ENCODE measurements at regions not wholly inside any gene's neighbourhood (a gene's known extent, or its start where the extent isn't known, plus 50 kb on each side); places are given as distances from the start of the nearest gene placed in this dataset.

GRCh38 chr9:26373616-26374015 lies 519.0 kb downstream of the CAAP1 start:
- H3K4me2 ChIP-seq (ENCODE audit: low read length), result no peak overlapping the region
- no peaks in the 10 kb centered on the region for H3K36me3 ChIP-seq (ENCODE audit: insufficient read depth, low read length)
- no peak overlapping the region for H2AFZ ChIP-seq (ENCODE audit: low read length)
- no peaks in the 10 kb centered on the region for H3F3A ChIP-seq (ENCODE audit: insufficient read depth, low read length)
- H3K27ac ChIP-seq (ENCODE audit: low read depth, low read length, poor library complexity, severe bottlenecking), result no peak overlapping the region
- H3K4me3 ChIP-seq (ENCODE audit: low read depth, low read length, poor library complexity, severe bottlenecking), result no peak overlapping the region
- H3K9me2 ChIP-seq (ENCODE audit: low read depth, low read length), result no peaks in the 10 kb centered on the region
- no peaks in the 10 kb centered on the region for H3K27me3 ChIP-seq (ENCODE audit: insufficient read depth, low read length)
- TF ChIP-seq CTCF (IDR thresholded peaks at IDR 0.05; ENCODE audit: low read length), result no peak
- no peak for TF ChIP-seq EZH2 (IDR thresholded peaks at IDR 0.05; ENCODE audit: borderline replicate concordance, low read length)
- no peaks in the 10 kb centered on the region for H4K20me1 ChIP-seq (ENCODE audit: insufficient read depth, low read length)
- H3K9me3 ChIP-seq (ENCODE audit: low read length), result no peaks in the 10 kb centered on the region
- no peaks in the 10 kb centered on the region for H3K79me2 ChIP-seq (ENCODE audit: insufficient read depth, low read length)
- no peak overlapping the region for H3K9ac ChIP-seq (ENCODE audit: low read length)
- no peaks in the 10 kb centered on the region for H3K4me1 ChIP-seq (ENCODE audit: insufficient read depth, low read length, severe bottlenecking)

GRCh38 chr9:26371236-26371635 lies 521.4 kb downstream of the CAAP1 start:
- Histone ChIP-seq H3K9me2 (ENCODE audit: low read depth, low read length) (no peaks in the 10 kb centered on the region), H2AFZ (ENCODE audit: low read length) (no peak overlapping the region), H3K4me3 (ENCODE audit: low read depth, low read length, poor library complexity, severe bottlenecking) (no peak overlapping the region), H3K4me1 (ENCODE audit: insufficient read depth, low read length, severe bottlenecking) (no peaks in the 10 kb centered on the region), H3K4me2 (ENCODE audit: low read length) (no peak overlapping the region), H3K9ac (ENCODE audit: low read length) (no peak overlapping the region), H3K79me2 (ENCODE audit: insufficient read depth, low read length) (no peaks in the 10 kb centered on the region), H4K20me1 (ENCODE audit: insufficient read depth, low read length) (no peaks in the 10 kb centered on the region), H3F3A (ENCODE audit: insufficient read depth, low read length) (no peaks in the 10 kb centered on the region), H3K27me3 (ENCODE audit: insufficient read depth, low read length) (no peaks in the 10 kb centered on the region), H3K27ac (ENCODE audit: low read depth, low read length, poor library complexity, severe bottlenecking) (no peak overlapping the region), H3K9me3 (ENCODE audit: low read length) (no peaks in the 10 kb centered on the region), H3K36me3 (ENCODE audit: insufficient read depth, low read length) (no peaks in the 10 kb centered on the region)
- no peak for TF ChIP-seq EZH2 (IDR thresholded peaks at IDR 0.05; ENCODE audit: borderline replicate concordance, low read length)
- no peak for TF ChIP-seq CTCF (IDR thresholded peaks at IDR 0.05; ENCODE audit: low read length)

GRCh38 chr9:26369093-26369492 lies 523.5 kb downstream of the CAAP1 start:
- no peak overlapping the region for H3K27ac ChIP-seq (ENCODE audit: low read depth, low read length, poor library complexity, severe bottlenecking)

More at GRCh38 chr9:26369093-26369492, 523.5 kb downstream of the CAAP1 start:
- no peaks in the 10 kb centered on the region for H3K27me3 ChIP-seq (ENCODE audit: insufficient read depth, low read length)
- no peaks in the 10 kb centered on the region for H4K20me1 ChIP-seq (ENCODE audit: insufficient read depth, low read length)
- TF ChIP-seq EZH2 (IDR thresholded peaks at IDR 0.05; ENCODE audit: borderline replicate concordance, low read length) (no peak), CTCF (IDR thresholded peaks at IDR 0.05; ENCODE audit: low read length) (no peak)
- no peaks in the 10 kb centered on the region for H3K79me2 ChIP-seq (ENCODE audit: insufficient read depth, low read length)
- H2AFZ ChIP-seq (ENCODE audit: low read length), result no peak overlapping the region
- no peaks in the 10 kb centered on the region for H3K9me2 ChIP-seq (ENCODE audit: low read depth, low read length)
- H3K9ac ChIP-seq (ENCODE audit: low read length), result no peak overlapping the region
- H3K4me1 ChIP-seq (ENCODE audit: insufficient read depth, low read length, severe bottlenecking), result no peaks in the 10 kb centered on the region
- H3K4me3 ChIP-seq (ENCODE audit: low read depth, low read length, poor library complexity, severe bottlenecking), result no peak overlapping the region
- H3K9me3 ChIP-seq (ENCODE audit: low read length), result no peaks in the 10 kb centered on the region
- H3F3A ChIP-seq (ENCODE audit: insufficient read depth, low read length), result no peaks in the 10 kb centered on the region
- no peak overlapping the region for H3K4me2 ChIP-seq (ENCODE audit: low read length)
- H3K36me3 ChIP-seq (ENCODE audit: insufficient read depth, low read length), result no peaks in the 10 kb centered on the region
